GM06990 (cell line): ENCODE measurements at regions not wholly inside any gene's neighbourhood (a gene's known extent, or its start where the extent isn't known, plus 50 kb on each side); places are given as distances from the start of the nearest gene placed in this dataset.
A peak's percentile ranks its signal among the peaks of the same experiment; 100 is the strongest.

Source experiments
- DNase-seq: peaks from one replicate; pipeline ENCODE4 v3.0.0-alpha.2; 2011; ENCODE audit not compliant: insufficient read length; ENCODE audit errors: extremely low read depth
- H3K27me3 ChIP-seq: replicated peaks from 2 replicates; pipeline ENCODE4 v1.6.0; 2011; ENCODE audit warnings: low read length; ENCODE audit not compliant: control insufficient read depth, insufficient read depth
- H3K36me3 ChIP-seq: 2 replicates; pipeline ENCODE4 v1.5.1; 2011; ENCODE audit warnings: low read length; ENCODE audit not compliant: control insufficient read depth, insufficient read depth
- H3K4me3 ChIP-seq: replicated peaks from 2 replicates; pipeline ENCODE4 v1.5.1; 2011; ENCODE audit warnings: low read depth, mild to moderate bottlenecking, control low read depth, low read length
- TF ChIP-seq, protein P1 (sequence below): IDR thresholded peaks from 2 replicates; pipeline ENCODE4 v1.5.1; 2011; ENCODE audit warnings: low read length, control low read depth, mild to moderate bottlenecking, inconsistent platforms; ENCODE audit not compliant: insufficient read depth, poor library complexity, severe bottlenecking

DNA sequence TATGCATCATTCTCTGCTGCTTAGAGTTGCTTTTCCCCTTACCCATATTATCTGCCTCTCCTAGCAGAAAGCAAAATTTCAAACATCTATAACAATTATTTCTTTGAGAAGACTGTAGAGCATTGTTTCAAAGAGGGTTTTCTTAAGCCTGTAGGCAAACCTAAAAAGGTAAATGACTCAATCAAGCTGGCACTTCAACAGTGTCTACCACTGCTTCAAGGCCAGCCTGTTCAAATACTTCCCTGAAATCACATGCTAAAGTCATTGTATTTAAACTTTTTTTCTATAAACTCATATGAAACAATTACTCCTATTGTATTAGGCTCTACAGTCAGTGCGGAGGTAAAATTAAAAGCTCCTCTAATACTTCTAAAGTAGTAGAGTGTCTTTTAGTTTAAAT is 87.1 kb downstream of the OGFRL1 start:
- H3K27me3 ChIP-seq: no peaks in the 10 kb centered on the region
- H3K36me3 ChIP-seq: no peaks in the 10 kb centered on the region
- DNase-seq: no peak
- no peak overlapping the region for H3K4me3 ChIP-seq
- TF ChIP-seq, protein P1, sequence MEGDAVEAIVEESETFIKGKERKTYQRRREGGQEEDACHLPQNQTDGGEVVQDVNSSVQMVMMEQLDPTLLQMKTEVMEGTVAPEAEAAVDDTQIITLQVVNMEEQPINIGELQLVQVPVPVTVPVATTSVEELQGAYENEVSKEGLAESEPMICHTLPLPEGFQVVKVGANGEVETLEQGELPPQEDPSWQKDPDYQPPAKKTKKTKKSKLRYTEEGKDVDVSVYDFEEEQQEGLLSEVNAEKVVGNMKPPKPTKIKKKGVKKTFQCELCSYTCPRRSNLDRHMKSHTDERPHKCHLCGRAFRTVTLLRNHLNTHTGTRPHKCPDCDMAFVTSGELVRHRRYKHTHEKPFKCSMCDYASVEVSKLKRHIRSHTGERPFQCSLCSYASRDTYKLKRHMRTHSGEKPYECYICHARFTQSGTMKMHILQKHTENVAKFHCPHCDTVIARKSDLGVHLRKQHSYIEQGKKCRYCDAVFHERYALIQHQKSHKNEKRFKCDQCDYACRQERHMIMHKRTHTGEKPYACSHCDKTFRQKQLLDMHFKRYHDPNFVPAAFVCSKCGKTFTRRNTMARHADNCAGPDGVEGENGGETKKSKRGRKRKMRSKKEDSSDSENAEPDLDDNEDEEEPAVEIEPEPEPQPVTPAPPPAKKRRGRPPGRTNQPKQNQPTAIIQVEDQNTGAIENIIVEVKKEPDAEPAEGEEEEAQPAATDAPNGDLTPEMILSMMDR: no peak

GRCh38 chr6:71376830-71377229 is 88.2 kb downstream of the OGFRL1 start:
- Histone ChIP-seq H3K36me3 (no peaks in the 10 kb centered on the region), H3K27me3 (no peaks in the 10 kb centered on the region), H3K4me3 (no peak overlapping the region)
- TF ChIP-seq, protein P1: no peak
- DNase-seq: no peak

- no peaks in the 10 kb centered on the region for H3K27me3 ChIP-seq
- no peak for DNase-seq
- no peaks in the 10 kb centered on the region for H3K36me3 ChIP-seq
- TF ChIP-seq, protein P1: no peak
- H3K4me3 ChIP-seq: no peak overlapping the region
Observed at GRCh38 chr6:71383476-71383875, 94.9 kb downstream of the OGFRL1 start.

- Histone ChIP-seq H3K36me3 (no peaks in the 10 kb centered on the region), H3K27me3 (no peaks in the 10 kb centered on the region)
- DNase-seq: no peak
Observed at GRCh38 chr6:71383901-71384489, 95.4 kb downstream of the OGFRL1 start.

DNA sequence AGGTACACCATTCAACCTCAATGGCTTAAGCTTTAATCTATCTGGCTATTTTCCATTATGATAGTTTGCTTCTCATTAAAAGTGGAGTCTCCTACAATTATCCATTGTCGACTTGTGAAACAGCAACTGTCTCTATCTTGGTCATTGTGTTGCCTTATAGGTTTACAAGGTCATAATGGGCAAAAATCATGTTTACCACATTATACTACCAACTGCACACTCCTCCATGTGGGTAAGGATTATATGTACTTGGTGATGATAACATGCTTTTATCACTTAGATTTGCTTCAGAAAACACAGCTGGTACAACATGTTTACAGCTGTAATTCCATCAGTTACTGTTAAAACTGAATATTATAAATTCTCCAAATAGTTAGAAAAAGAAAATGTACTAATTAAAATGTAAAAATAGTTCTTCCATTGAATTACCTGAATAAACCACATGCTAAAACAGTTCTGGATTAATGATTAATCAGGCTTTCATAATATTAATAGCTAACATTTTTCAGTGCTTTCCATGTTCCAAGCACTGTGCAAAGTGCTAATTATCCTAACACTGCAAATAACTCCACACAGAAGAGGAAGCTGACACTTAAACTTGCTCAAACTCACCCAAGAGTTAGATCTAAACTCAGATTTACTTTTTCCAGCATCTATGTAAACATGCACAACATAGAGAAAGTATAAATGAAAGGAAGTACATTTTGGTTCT is 96.7 kb downstream of the OGFRL1 start:
- H3K36me3 ChIP-seq: no peaks in the 10 kb centered on the region
- TF ChIP-seq, protein P1: no peak
- no peaks in the 10 kb centered on the region for H3K27me3 ChIP-seq
- no peak for DNase-seq
- H3K4me3 ChIP-seq: no peak overlapping the region

More at GRCh38 chr6:71383901-71384489, 95.4 kb downstream of the OGFRL1 start:
- H3K4me3 ChIP-seq: no peak overlapping the region
- TF ChIP-seq, protein P1: peak; percentile 44
